Keratinocyte (primary cell): ENCODE measurements at regions not wholly inside any gene's neighbourhood (a gene's known extent, or its start where the extent isn't known, plus 50 kb on each side); places are given as distances from the start of the nearest gene placed in this dataset.

Source experiments
- DNase-seq: peaks from one replicate; pipeline ENCODE4 v3.0.0-alpha.2; 2011; ENCODE audit warnings: low read depth, missing footprints, low spot score
- FAIRE-seq: peaks from 2 replicates; lab custom pipeline; 2011; peaks lifted over from hg19 to GRCh38; lab: Jason Lieb, UNC
- H2AFZ ChIP-seq: 2 replicates; pipeline ENCODE4 v1.6.0; 2012; ENCODE audit warnings: low read length, control low read depth, inconsistent platforms; ENCODE audit not compliant: control insufficient read depth
- H3K27ac ChIP-seq: 2 replicates; pipeline ENCODE4 v1.5.1; 2011; ENCODE audit warnings: low read length; ENCODE audit not compliant: control insufficient read depth, insufficient read depth
- H3K27me3 ChIP-seq: 3 replicates; pipeline ENCODE4 v1.6.0; 2011; ENCODE audit warnings: low read length; ENCODE audit not compliant: control insufficient read depth, insufficient read depth; ENCODE audit errors: extremely low read depth
- H3K36me3 ChIP-seq, 2 experiments: 2 replicates in 1 of 2; 3 replicates in 1 of 2; pipeline ENCODE4 v1.5.1; 2011; ENCODE audit warnings: low read length in 2 of 2, mild to moderate bottlenecking in 1 of 2; ENCODE audit not compliant: control insufficient read depth in 2 of 2, insufficient read depth in 2 of 2; ENCODE audit errors: extremely low read depth in 1 of 2
- H3K4me1 ChIP-seq: 3 replicates; pipeline ENCODE4 v1.5.1; 2011; ENCODE audit warnings: low read length; ENCODE audit not compliant: control insufficient read depth, insufficient read depth; ENCODE audit errors: extremely low read depth
- H3K4me2 ChIP-seq: 3 replicates; pipeline ENCODE4 v1.6.0; 2011; ENCODE audit warnings: low read depth, low read length; ENCODE audit not compliant: control insufficient read depth, insufficient read depth; ENCODE audit errors: extremely low read depth
- H3K4me3 ChIP-seq, 3 experiments: fragments of 200-600 bp in 1 of 3; sonication (generic) in 1 of 3; 2 replicates in 2 of 3; 3 replicates in 1 of 3; pipeline ENCODE4 v1.5.1; 2011 to 2016; ENCODE audit warnings: low read length in 3 of 3, mild to moderate bottlenecking in 3 of 3, control low read depth in 2 of 3, inconsistent platforms in 1 of 3, low read depth in 1 of 3, mixed read lengths in 1 of 3, mixed run types in 1 of 3, moderate library complexity in 1 of 3; ENCODE audit not compliant: control insufficient read depth in 2 of 3, insufficient read depth in 2 of 3; ENCODE audit errors: extremely low read depth in 1 of 3
- H3K79me2 ChIP-seq: 2 replicates; pipeline ENCODE4 v1.6.0; 2012; ENCODE audit warnings: low read length; ENCODE audit not compliant: control insufficient read depth, insufficient read depth
- H3K9ac ChIP-seq: 3 replicates; pipeline ENCODE4 v1.6.0; 2011; ENCODE audit warnings: low read length; ENCODE audit not compliant: control insufficient read depth, insufficient read depth; ENCODE audit errors: extremely low read depth
- H3K9me1 ChIP-seq: 3 replicates; pipeline ENCODE4 v1.6.0; 2011; ENCODE audit warnings: low read length; ENCODE audit not compliant: control insufficient read depth, insufficient read depth; ENCODE audit errors: extremely low read depth
- H3K9me3 ChIP-seq: 2 replicates; pipeline ENCODE4 v1.5.1; 2012; ENCODE audit warnings: low read depth, low read length; ENCODE audit not compliant: control insufficient read depth
- H4K20me1 ChIP-seq: 3 replicates; pipeline ENCODE4 v1.6.0; 2011; ENCODE audit warnings: low read length; ENCODE audit not compliant: control insufficient read depth, insufficient read depth; ENCODE audit errors: extremely low read depth
- CTCF ChIP-seq, 3 experiments: IDR thresholded peaks in 1 of 3; conservative IDR thresholded peaks in 1 of 3; optimal IDR thresholded peaks in 1 of 3; 2 replicates in 2 of 3; 3 replicates in 1 of 3; pipeline versions ENCODE3 to v1.5.1; 2011; ENCODE audit warnings: low read length in 3 of 3, mild to moderate bottlenecking in 3 of 3, moderate library complexity in 2 of 3, control low read depth in 1 of 3, inconsistent platforms in 1 of 3; ENCODE audit not compliant: insufficient read depth in 2 of 3; ENCODE audit errors: extremely low read depth in 1 of 3
- EZH2 ChIP-seq: IDR thresholded peaks from one replicate; pipeline ENCODE4 v1.6.1; 2012; ENCODE audit warnings: inconsistent platforms, mild to moderate bottlenecking, low read length, moderate library complexity
- dilution Hi-C: fragments of 300-500 bp; cut with MboI; formaldehyde crosslinking; loops from one replicate; pipeline ENCODE4 v1.7.0; 2020; ENCODE audit warnings: low sequenced_read_pairs; ENCODE audit not compliant: extremely low pct_ligation_motif_present

- Histone ChIP-seq H3K9me1 (no peaks in the 10 kb centered on the region), H3K79me2 (no peaks in the 10 kb centered on the region), H4K20me1 (no peaks in the 10 kb centered on the region), H3K4me3 (no peak overlapping the region), H3K9me3 (no peaks in the 10 kb centered on the region), H3K9ac (no peak overlapping the region), H3K27ac (no peak overlapping the region), H2AFZ (no peak overlapping the region), H3K4me1 (no peaks in the 10 kb centered on the region), H3K27me3 (no peaks in the 10 kb centered on the region), H3K4me2 (no peak overlapping the region), H3K36me3 (no peaks in the 10 kb centered on the region)
- FAIRE-seq (no peak), DNase-seq (no peak)
- TF ChIP-seq EZH2 = no peak
- TF ChIP-seq CTCF (optimal IDR thresholded peaks at IDR 0.05 in 1 of 3, IDR thresholded peaks at IDR 0.05 in 1 of 3, conservative IDR thresholded peaks at IDR 0.05 in 1 of 3; ENCODE audit: extremely low read depth in 1 of 3, insufficient read depth in 2 of 3, low read length in 3 of 3) = no peak
- dilution Hi-C loops = no loop called here
These were observed 128.5 kb upstream of the COL1A2 start for GRCh38 chr7:94266238-94266644.

- Histone ChIP-seq H3K36me3 (no peaks in the 10 kb centered on the region), H3K79me2 (no peaks in the 10 kb centered on the region)
These were observed 123.9 kb upstream of the COL1A2 start for GRCh38 chr7:94270772-94271171.

More at GRCh38 chr7:94270772-94271171, 123.9 kb upstream of the COL1A2 start:
- H3K27me3 ChIP-seq = peaks cover 4% of the 10 kb centered on the region
- no peak overlapping the region for H3K27ac ChIP-seq
- no peak overlapping the region for H3K4me2 ChIP-seq
- no peak overlapping the region for H2AFZ ChIP-seq
- TF ChIP-seq CTCF (optimal IDR thresholded peaks at IDR 0.05 in 1 of 3, IDR thresholded peaks at IDR 0.05 in 1 of 3, conservative IDR thresholded peaks at IDR 0.05 in 1 of 3; ENCODE audit: extremely low read depth in 1 of 3, insufficient read depth in 2 of 3, low read length in 3 of 3) = no peak
- no peak for TF ChIP-seq EZH2
- no peak overlapping the region for H3K4me3 ChIP-seq
- DNase-seq (no peak), FAIRE-seq (no peak)
- no peaks in the 10 kb centered on the region for H4K20me1 ChIP-seq
- no peaks in the 10 kb centered on the region for H3K9me3 ChIP-seq
- H3K4me1 ChIP-seq = no peaks in the 10 kb centered on the region
- dilution Hi-C loops = no loop called here
- H3K9ac ChIP-seq = no peak overlapping the region
- no peaks in the 10 kb centered on the region for H3K9me1 ChIP-seq
